DND-41 (cell line): ENCODE measurements at regions not wholly inside any gene's neighbourhood (a gene's known extent, or its start where the extent isn't known, plus 50 kb on each side); places are given as distances from the start of the nearest gene placed in this dataset.
"Not testable (repeated sequence)": the region's sequence is repeated elsewhere in the genome, so short reads cannot be mapped to it uniquely, and the experiment has no call there.

ENCODE experiments used
- ATAC-seq: fragments of 200-7000 bp; cut with Tn5 transposase; 3 replicates; pipeline ENCODE4 v1.9.1; 2021; ENCODE audit warnings: low read depth; ENCODE audit not compliant: insufficient read depth
- DNase-seq: peaks from one replicate; pipeline ENCODE4 v3.0.0-alpha.2; 2020
- H2AFZ ChIP-seq: 2 replicates; pipeline ENCODE4 v1.6.0; 2012; ENCODE audit warnings: low read depth, low read length
- H3K27ac ChIP-seq: 2 replicates; pipeline ENCODE4 v1.5.1; 2012; ENCODE audit warnings: low read length, inconsistent platforms
- H3K27me3 ChIP-seq: fragments of 200-600 bp; sonication (generic); 2 replicates; pipeline ENCODE4 v1.6.0; 2012; ENCODE audit warnings: low read length, mild to moderate bottlenecking, inconsistent platforms; ENCODE audit not compliant: insufficient read depth, poor library complexity
- H3K36me3 ChIP-seq: 2 replicates; pipeline ENCODE4 v1.5.1; 2012; ENCODE audit warnings: low read length, inconsistent platforms; ENCODE audit not compliant: insufficient read depth
- H3K4me1 ChIP-seq: 2 replicates; pipeline ENCODE4 v1.5.1; 2012; ENCODE audit warnings: mild to moderate bottlenecking, low read length; ENCODE audit not compliant: insufficient read depth
- H3K4me2 ChIP-seq: 2 replicates; pipeline ENCODE4 v1.6.0; 2012; ENCODE audit warnings: mild to moderate bottlenecking, moderate library complexity, low read length, inconsistent platforms; ENCODE audit not compliant: insufficient read depth
- H3K4me3 ChIP-seq, 2 experiments: fragments of 200-600 bp in 1 of 2; shearing (Covaris generic) in 1 of 2; 2 replicates each; pipeline ENCODE4 v1.5.1; 2012 to 2016; ENCODE audit warnings: inconsistent platforms in 2 of 2, low read length in 2 of 2, mild to moderate bottlenecking in 2 of 2, low read depth in 1 of 2, moderate library complexity in 1 of 2
- H3K79me2 ChIP-seq: 2 replicates; pipeline ENCODE4 v1.6.0; 2012; ENCODE audit warnings: low read length, inconsistent platforms; ENCODE audit not compliant: insufficient read depth
- H3K9ac ChIP-seq: 2 replicates; pipeline ENCODE4 v1.6.0; 2012; ENCODE audit warnings: low read depth, mild to moderate bottlenecking, inconsistent platforms, low read length, moderate library complexity
- H3K9me3 ChIP-seq: 2 replicates; pipeline ENCODE4 v1.5.1; 2012; ENCODE audit warnings: low read length, moderate library complexity, mild to moderate bottlenecking, inconsistent platforms; ENCODE audit not compliant: insufficient read depth, severe bottlenecking
- H4K20me1 ChIP-seq: 2 replicates; pipeline ENCODE4 v1.6.0; 2012; ENCODE audit warnings: low read length; ENCODE audit not compliant: insufficient read depth
- EZH2 ChIP-seq: IDR thresholded peaks from 3 replicates; pipeline ENCODE4 v1.6.1; 2012; ENCODE audit warnings: borderline replicate concordance, low read depth, mild to moderate bottlenecking, moderate library complexity, low read length, inconsistent platforms; ENCODE audit not compliant: severe bottlenecking
- TF ChIP-seq, protein P1 (sequence below): IDR thresholded peaks from 2 replicates; pipeline ENCODE4 v1.5.1; 2012; ENCODE audit warnings: borderline replicate concordance, low read length, moderate library complexity, mild to moderate bottlenecking; ENCODE audit not compliant: poor library complexity, severe bottlenecking; ENCODE audit errors: extremely low read depth

DNA sequence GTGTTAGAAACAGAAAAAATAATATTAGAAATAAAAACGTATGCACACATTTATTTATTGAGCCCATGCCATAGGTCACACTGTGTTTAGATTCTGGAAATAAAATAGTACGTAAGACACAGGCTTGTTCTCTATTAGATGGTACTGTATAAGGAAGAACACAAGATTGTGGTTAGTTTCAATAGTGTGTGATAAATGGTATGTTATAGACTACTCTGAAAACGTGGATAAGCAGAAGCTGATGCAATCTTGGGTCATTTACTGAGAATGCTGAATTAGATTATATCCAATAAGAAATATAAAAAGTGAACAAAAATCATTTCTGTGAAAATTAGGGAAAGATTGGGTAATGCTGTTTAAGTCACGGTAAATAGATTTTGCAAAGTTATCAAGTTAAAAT is 1456.4 kb upstream of the ACO1 start:
- Histone ChIP-seq H3K27me3 (no peaks in the 10 kb centered on the region), H3K4me2 (no peak overlapping the region), H3K9ac (no peak overlapping the region), H3K4me1 (no peaks in the 10 kb centered on the region), H4K20me1 (no peaks in the 10 kb centered on the region), H3K79me2 (no peaks in the 10 kb centered on the region), H3K4me3 (no peak overlapping the region), H3K27ac (no peak overlapping the region), H3K9me3 (no peaks in the 10 kb centered on the region), H3K36me3 (no peaks in the 10 kb centered on the region), H2AFZ (no peak overlapping the region)
- no peak for ATAC-seq
- no peak for DNase-seq
- TF ChIP-seq, protein P1, sequence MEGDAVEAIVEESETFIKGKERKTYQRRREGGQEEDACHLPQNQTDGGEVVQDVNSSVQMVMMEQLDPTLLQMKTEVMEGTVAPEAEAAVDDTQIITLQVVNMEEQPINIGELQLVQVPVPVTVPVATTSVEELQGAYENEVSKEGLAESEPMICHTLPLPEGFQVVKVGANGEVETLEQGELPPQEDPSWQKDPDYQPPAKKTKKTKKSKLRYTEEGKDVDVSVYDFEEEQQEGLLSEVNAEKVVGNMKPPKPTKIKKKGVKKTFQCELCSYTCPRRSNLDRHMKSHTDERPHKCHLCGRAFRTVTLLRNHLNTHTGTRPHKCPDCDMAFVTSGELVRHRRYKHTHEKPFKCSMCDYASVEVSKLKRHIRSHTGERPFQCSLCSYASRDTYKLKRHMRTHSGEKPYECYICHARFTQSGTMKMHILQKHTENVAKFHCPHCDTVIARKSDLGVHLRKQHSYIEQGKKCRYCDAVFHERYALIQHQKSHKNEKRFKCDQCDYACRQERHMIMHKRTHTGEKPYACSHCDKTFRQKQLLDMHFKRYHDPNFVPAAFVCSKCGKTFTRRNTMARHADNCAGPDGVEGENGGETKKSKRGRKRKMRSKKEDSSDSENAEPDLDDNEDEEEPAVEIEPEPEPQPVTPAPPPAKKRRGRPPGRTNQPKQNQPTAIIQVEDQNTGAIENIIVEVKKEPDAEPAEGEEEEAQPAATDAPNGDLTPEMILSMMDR = no peak
- TF ChIP-seq EZH2 = no peak

DNA sequence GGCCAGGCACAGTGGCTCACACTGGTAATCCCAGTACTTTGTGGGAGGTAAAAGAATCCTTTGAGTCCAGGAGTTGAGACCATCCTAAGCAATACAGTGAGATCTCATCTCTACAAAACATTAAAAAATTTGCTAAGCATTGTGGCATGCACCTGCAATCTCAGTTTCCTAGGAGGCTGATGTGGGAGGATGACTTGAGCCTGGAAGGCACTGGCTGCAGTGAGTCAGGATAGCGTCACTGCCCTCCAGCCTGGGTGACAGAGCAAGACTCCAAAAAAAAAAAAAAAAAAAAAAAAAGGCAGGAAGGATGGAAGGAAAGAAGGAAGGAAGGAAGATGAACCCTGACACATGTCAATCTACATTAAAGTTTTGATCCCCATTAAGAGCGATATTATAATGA is 1452.2 kb upstream of the ACO1 start:
- no peaks in the 10 kb centered on the region for H3K27me3 ChIP-seq
- TF ChIP-seq EZH2 = no peak
- TF ChIP-seq, protein P1 = no peak
- H4K20me1 ChIP-seq = no peaks in the 10 kb centered on the region
- H3K27ac ChIP-seq = no peak overlapping the region
- no peaks in the 10 kb centered on the region for H3K79me2 ChIP-seq
- no peak overlapping the region for H3K4me3 ChIP-seq
- no peaks in the 10 kb centered on the region for H3K36me3 ChIP-seq
- no peaks in the 10 kb centered on the region for H3K9me3 ChIP-seq
- no peak overlapping the region for H2AFZ ChIP-seq
- ATAC-seq (no peak), DNase-seq (no peak)
- no peaks in the 10 kb centered on the region for H3K4me1 ChIP-seq
- no peak overlapping the region for H3K4me2 ChIP-seq
- H3K9ac ChIP-seq = no peak overlapping the region

DNA sequence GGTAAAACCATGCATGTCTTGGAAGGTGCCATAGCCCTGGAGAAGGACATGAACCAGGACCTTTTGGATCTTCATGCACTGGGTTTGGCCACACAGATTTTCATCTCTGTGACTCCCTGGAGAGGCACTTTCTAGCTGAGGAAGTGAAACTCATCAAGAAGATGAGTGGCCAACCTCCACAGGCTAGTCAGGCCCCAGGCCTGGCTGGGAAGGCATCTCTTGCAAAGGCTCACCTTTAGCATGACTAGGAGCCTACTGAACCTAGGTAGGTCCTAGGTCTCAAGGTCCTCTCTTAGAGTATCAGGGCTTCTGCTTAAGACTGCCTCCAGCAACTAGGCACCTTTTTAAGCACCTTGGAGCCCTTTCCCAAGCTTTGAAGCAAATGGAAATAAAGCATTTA is 1448.7 kb upstream of the ACO1 start:
- Histone ChIP-seq H2AFZ (no peak overlapping the region), H3K79me2 (no peaks in the 10 kb centered on the region), H3K4me2 (no peak overlapping the region), H3K27me3 (no peaks in the 10 kb centered on the region), H3K4me1 (no peaks in the 10 kb centered on the region), H3K4me3 (no peak overlapping the region), H4K20me1 (no peaks in the 10 kb centered on the region), H3K27ac (no peak overlapping the region), H3K36me3 (no peaks in the 10 kb centered on the region), H3K9me3 (no peaks in the 10 kb centered on the region), H3K9ac (no peak overlapping the region)
- no peak for DNase-seq
- TF ChIP-seq, protein P1 = no peak
- no peak for TF ChIP-seq EZH2
- no peak for ATAC-seq

DNA sequence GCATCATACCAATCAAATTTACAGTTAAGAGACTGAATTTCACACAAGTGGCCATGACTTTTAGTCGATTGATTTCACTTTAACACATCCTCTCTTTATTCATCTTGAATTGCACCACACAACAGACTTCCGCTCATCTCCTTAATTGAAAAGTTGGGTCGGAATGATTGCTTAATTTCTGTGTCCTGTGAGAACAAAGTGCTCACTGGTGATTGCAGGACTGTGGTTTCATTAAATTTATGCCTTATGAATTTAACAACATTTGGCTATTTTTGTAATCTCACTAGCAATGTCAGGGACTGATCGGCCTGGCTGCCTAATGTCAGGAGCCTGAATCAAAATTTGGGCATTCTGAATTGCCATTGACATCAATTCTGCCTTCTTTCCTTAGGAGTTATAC is 1447.3 kb upstream of the ACO1 start:
- Histone ChIP-seq H3K27me3 (no peaks in the 10 kb centered on the region), H3K9me3 (no peaks in the 10 kb centered on the region), H3K4me3 (no peak overlapping the region), H2AFZ (no peak overlapping the region), H4K20me1 (no peaks in the 10 kb centered on the region), H3K79me2 (no peaks in the 10 kb centered on the region), H3K36me3 (no peaks in the 10 kb centered on the region), H3K27ac (no peak overlapping the region), H3K4me2 (no peak overlapping the region), H3K4me1 (no peaks in the 10 kb centered on the region), H3K9ac (no peak overlapping the region)
- TF ChIP-seq, protein P1 = no peak
- TF ChIP-seq EZH2 = no peak
- DNase-seq (no peak), ATAC-seq (no peak)

DNA sequence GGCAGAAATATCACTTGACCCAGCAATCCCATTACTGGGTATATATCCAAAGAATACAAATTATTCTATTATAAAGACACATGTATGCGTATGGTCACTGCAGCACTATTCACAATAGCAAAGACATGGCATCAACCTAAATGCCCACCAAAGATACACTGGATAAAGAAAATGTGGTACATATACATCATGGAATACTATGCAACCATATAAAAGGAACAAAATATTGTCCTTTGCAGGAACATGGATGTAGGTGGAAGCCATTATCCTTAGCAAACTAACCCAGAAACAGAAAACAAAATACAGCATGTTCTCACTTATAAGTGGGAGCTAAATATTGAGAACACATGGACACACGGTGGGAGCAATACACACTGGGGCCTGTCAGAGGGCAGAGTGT is 1441.6 kb upstream of the ACO1 start:
- H3K9me3 ChIP-seq, ATAC-seq, H3K4me3 ChIP-seq, DNase-seq, H3K9ac ChIP-seq, H2AFZ ChIP-seq, H3K4me2 ChIP-seq, H3K36me3 ChIP-seq, H3K27me3 ChIP-seq, H3K79me2 ChIP-seq, H3K27ac ChIP-seq, H3K4me1 ChIP-seq, H4K20me1 ChIP-seq: not testable (repeated sequence)
